ENCODE measurements at regions not wholly inside any gene's neighbourhood (a gene's known extent, or its start where the extent isn't known, plus 50 kb on each side); places are given as distances from the start of the nearest gene placed in this dataset.
"Not testable (repeated sequence)": the region's sequence is repeated elsewhere in the genome, so short reads cannot be mapped to it uniquely, and the experiment has no call there.

- ChIA-PET POLR2A (ENCODE audit: low non-redundant PET) (no interaction called here), CTCF (interaction anchor here (0.6 kb wide), 1 partner anchor 30 kb away, joined by 6 read pairs; no protein-coding TSS in a partner anchor)
- no peak for TF ChIP-seq CTCF (conservative IDR thresholded peaks at IDR 0.05; ENCODE audit: low read depth)
- DNase-seq (ENCODE audit: low spot score), result peak; percentile 45
- peak overlapping the region; percentile 70 for H3K27ac ChIP-seq
Measured at GRCh38 chr1:55443175-55443915, 228.2 kb upstream of the USP24 start.

GRCh38 chr1:55441489-55441888, 226.3 kb upstream of the USP24 start:
- CTCF ChIA-PET, result interaction anchor here (0.6 to 0.9 kb wide), 2 partner anchors 23 to 318 kb away, joined by 3 read pairs; no protein-coding TSS in a partner anchor
- no peak for TF ChIP-seq CTCF (conservative IDR thresholded peaks at IDR 0.05; ENCODE audit: low read depth)
- POLR2A ChIA-PET (ENCODE audit: low non-redundant PET), result no interaction called here
- H3K27ac ChIP-seq, result no peak overlapping the region
- no peak for DNase-seq (ENCODE audit: low spot score)

GRCh38 chr1:55437692-55438091, 222.5 kb upstream of the USP24 start:
- no peak overlapping the region for H3K27ac ChIP-seq
- ChIA-PET CTCF (no interaction called here), POLR2A (ENCODE audit: low non-redundant PET) (no interaction called here)
- no peak for DNase-seq (ENCODE audit: low spot score)
- TF ChIP-seq CTCF (conservative IDR thresholded peaks at IDR 0.05; ENCODE audit: low read depth), result no peak

GRCh38 chr1:55430720-55431119, 215.6 kb upstream of the USP24 start:
- POLR2A ChIA-PET (ENCODE audit: low non-redundant PET); DNase-seq (ENCODE audit: low spot score); CTCF ChIA-PET: not testable (repeated sequence)

GRCh38 chr1:55430206-55430605, 215.0 kb upstream of the USP24 start:
- POLR2A ChIA-PET (ENCODE audit: low non-redundant PET); DNase-seq (ENCODE audit: low spot score); CTCF ChIA-PET: not testable (repeated sequence)
- peak overlapping the region; percentile 89 for H3K27ac ChIP-seq

More at GRCh38 chr1:55430720-55431119, 215.6 kb upstream of the USP24 start:
- H3K27ac ChIP-seq, result peak overlapping the region; percentile 89

GRCh38 chr1:55428944-55429931, 214.1 kb upstream of the USP24 start:
- peak; percentile 96 for DNase-seq (ENCODE audit: low spot score)
- TF ChIP-seq CTCF (conservative IDR thresholded peaks at IDR 0.05; ENCODE audit: low read depth), result no peak
- peak overlapping the region; percentile 89 for H3K27ac ChIP-seq
- ChIA-PET CTCF (interaction anchor here (0.6 kb wide), 1 partner anchor 1147 kb away, joined by 3 read pairs; no protein-coding TSS in a partner anchor), POLR2A (ENCODE audit: low non-redundant PET) (no interaction called here)

GRCh38 chr1:55428231-55428630, 213.1 kb upstream of the USP24 start:
- CTCF ChIA-PET, result interaction anchor here (0.6 kb wide), 1 partner anchor 52 kb away, joined by 3 read pairs; no protein-coding TSS in a partner anchor
- H3K27ac ChIP-seq, result peak overlapping the region; percentile 60; the same call in 1 of the 2 replicates
- no peak for DNase-seq (ENCODE audit: low spot score)
- no peak for TF ChIP-seq CTCF (conservative IDR thresholded peaks at IDR 0.05; ENCODE audit: low read depth)
- POLR2A ChIA-PET (ENCODE audit: low non-redundant PET), result no interaction called here

Measured in RWPE1 (cell line).